ENCODE measurements at regions not wholly inside any gene's neighbourhood (a gene's known extent, or its start where the extent isn't known, plus 50 kb on each side); places are given as distances from the start of the nearest gene placed in this dataset.
"Not testable (repeated sequence)": the region's sequence is repeated elsewhere in the genome, so short reads cannot be mapped to it uniquely, and the experiment has no call there.

DNA sequence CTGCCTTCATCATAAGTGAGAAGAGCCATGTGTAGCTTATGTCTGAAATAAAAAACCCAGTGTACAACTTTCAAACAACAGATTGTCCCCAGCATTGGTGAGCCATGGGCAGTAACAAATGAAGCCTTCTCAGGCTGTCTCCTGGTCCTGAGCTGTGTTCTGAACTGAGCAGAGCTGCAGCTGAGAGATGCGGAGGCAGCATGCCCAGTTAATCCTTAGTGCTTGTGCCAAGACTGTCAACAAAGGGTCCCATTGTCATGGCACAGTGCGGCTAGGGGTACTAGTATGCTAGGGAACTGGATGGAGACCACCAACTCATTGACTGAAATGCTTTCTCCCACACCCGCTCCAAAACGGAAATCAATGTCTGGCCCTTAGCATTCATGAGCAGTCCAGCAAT lies 154.3 kb downstream of the RMST start:
- no peak for DNase-seq

GRCh38 chr12:97628962-97629361 lies 166.4 kb downstream of the RMST start:
- DNase-seq: no peak

GRCh38 chr12:97629382-97629781 lies 166.8 kb downstream of the RMST start:
- DNase-seq: no peak

- DNase-seq: no peak
Observed at GRCh38 chr12:97630356-97630755, 167.8 kb downstream of the RMST start.

DNA sequence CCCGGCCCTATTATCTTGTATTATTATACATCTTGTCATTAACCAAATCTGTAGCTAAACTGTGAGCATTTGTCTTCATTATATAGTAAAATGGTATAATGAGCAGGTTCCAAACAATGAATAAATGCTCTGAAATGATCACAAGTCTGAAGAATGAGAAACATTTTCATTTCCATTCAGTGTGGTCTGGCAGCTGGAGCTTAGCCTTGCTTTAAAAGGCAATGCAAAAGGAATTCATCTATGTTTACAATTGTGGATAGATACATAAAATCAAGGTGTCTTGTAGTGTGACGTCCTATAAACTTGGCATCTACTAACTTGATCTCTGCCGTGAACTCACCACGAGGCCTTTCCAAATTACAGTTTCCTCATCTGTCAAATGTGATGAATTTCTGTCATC lies 168.3 kb downstream of the RMST start:
- no peak for DNase-seq

DNA sequence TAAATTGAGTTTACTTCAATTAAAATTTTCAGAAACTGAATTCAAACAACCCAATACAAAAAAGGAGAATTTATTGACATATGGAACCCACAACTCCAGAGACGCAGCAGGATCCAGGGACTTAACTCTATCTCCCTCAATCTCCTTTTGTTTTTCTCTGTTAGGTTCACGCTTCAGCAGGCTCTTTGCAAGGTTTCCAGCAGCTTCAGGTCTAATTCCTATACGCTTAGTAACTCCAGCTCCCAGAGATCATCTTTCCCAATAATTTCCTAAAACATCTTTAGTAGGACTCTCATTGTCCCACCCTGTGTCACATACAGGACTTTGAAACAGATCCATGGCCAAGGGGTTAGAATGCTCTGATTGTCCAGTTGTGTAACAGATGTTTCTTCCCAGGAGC lies 175.2 kb downstream of the RMST start:
- DNase-seq: no peak

- DNase-seq: no peak
Observed at GRCh38 chr12:97638739-97639138, 176.1 kb downstream of the RMST start.

DNA sequence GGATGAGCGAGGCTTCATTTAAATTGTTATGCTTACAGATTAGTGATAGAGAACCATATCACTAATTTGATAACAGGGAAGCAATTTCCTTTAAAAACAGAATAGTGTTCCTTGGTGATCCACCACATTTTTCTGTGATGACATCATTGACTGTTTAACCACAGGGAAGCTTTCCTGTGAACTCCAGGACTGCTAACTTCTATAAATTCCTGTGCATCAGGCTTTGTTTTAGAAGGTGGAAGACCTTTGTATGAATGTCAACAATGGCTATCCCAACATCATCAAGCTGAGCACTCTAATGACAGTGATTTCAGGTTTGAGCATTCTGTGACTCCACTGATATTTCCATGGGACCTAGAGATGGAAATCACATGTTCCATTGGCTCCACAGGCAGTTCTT lies 177.1 kb downstream of the RMST start:
- no peak for DNase-seq

GRCh38 chr12:97640826-97641225 lies 178.2 kb downstream of the RMST start:
- DNase-seq: no peak

- DNase-seq: no peak
Observed at GRCh38 chr12:97642911-97643310, 180.3 kb downstream of the RMST start.

GRCh38 chr12:97643924-97644323 lies 181.3 kb downstream of the RMST start:
- no peak for DNase-seq

- DNase-seq: no peak
Observed at GRCh38 chr12:97645726-97646125, 183.1 kb downstream of the RMST start.

- DNase-seq: no peak
Observed at GRCh38 chr12:97647142-97647541, 184.5 kb downstream of the RMST start.

DNA sequence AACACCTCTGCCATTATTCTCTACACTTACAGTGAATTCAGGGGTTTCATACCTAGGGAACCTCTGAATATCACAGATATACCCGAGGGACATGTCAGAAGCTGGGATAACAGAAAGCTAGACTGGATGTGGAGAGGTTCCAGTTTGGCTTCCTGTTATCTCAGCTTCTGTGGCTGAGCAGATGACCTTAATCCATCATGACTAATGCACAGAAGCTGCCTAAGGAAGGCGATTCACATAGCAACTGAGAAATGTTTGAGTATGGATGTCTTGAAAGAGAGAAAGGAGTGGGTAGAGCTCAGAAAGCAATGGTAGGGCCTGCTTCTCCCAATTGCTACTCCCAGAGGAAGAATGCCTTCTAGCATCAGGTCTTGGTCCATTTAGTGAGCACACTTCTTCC lies 187.6 kb downstream of the RMST start:
- no peak for DNase-seq

DNA sequence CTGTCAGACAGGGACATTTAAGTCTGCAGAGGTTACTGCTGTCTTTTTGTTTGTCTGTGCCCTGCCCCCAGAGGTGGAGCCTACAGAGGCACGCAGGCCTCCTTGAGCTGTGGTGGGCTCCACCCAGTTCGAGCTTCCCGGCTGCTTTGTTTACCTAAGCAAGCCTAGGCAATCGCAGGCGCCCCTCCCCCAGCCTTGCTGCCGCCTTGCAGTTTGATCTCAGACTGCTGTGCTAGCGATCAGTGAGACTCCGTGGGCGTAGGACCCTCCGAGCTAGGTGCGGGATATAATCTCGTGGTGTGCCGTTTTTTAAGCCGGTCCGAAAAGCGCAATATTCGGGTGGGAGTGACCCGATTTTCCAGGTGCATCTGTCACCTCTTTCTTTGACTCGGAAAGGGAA lies 193.9 kb downstream of the RMST start:
- not testable (repeated sequence) for DNase-seq

- DNase-seq: no peak
Observed at GRCh38 chr12:97659117-97659880, 196.7 kb downstream of the RMST start.

DNA sequence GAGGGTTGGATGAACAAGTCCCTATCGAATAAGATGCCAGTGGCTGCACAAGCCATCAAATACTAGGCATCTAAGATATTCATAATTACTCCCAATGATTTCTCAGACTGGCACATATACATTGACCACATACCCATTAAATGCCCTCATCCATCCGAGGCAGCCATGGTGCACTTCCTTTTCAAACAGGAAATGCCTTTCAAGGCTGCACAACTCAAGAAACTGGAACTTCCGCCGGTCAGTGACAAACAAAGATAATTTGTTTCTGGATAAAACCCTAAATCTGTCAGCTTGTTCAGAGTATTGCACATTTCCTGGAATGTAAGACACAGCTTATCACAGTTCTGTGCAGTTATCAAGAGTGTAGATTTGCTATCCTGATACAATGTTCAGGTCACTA lies 203.7 kb downstream of the RMST start:
- DNase-seq: no peak

DNA sequence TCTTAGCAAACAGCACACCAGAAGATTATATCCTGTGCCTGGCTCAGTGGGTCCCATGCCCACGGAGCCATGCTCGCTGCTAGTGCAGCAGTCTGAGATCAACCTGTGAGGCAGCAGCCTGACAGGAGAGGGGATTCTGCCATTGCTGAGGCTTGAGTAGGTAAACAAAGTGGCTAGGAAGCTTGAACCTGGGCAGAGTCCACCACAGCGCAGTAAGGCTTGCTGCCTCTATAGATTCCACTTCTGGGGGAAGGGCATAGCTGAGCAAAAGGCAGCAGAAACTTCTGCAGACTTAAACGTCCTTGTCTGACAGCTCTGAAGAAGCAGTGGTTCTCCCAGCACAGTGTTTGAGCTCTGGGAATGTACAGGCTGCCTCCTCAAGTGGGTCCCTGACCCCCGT lies 210.3 kb downstream of the RMST start:
- no peak for DNase-seq

- DNase-seq: no peak
Observed at GRCh38 chr12:97680751-97681150, 218.1 kb downstream of the RMST start.

DNA sequence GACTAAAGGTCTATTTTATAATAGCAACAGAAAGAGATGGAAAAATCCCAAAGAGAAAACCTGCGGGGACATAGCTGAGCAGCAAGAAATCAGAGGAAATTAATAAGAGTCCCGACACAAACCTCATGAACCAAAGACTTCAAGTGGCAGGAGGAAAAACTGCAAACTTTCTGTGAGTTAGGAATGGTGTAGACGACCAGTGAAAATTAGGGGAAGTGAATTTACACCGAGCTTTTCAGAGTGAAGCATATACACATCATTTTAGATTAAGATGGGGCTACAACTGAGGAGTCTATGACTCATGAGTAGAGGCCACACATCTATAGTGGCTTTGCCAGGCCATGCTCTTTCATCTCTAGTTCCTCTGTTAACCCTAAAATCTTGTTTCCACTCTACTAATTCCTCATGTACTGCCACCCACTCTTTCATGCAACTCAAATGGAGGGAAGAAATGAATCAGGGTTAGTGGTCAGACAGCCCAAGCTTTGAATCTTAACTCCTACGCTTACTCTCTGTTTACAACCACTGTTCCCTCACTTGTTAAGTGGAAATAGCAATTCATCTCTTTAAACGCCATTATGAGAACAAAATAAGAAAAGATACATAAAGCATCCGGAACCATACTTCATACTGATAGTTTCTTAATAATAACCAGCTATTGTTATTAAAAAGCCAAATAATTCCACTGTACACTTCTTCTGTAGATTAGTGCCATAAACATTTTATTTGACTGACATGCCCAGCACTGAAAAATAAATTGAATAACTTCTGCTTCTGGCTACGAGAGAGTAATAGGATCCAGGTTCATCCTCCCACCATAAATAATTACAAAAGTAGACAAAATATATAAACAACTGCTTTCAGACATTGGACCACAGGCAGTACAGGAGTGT lies 219.3 kb downstream of the RMST start:
- DNase-seq: no peak

DNA sequence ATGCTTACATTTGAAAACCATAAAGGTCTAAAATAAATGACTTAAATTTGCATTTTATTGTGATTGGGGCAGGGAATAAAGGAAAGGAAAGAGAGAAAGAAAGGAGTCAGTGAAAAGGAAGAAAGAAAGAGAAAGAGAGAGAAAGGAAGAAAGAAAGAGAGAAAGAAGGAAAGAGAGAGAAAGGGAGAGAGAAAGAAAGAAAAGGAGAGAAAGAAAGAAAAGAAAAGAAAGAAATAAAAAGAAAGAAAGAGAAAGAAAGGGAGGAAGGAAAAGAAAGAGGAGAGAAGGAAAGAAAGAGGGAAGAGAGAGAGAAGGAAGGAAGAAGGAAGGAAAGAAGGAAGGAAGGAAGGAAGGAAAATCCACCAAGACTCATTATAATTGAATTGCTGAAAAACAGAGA lies 222.8 kb downstream of the RMST start:
- no peak for DNase-seq

GRCh38 chr12:97701901-97702300 lies 239.3 kb downstream of the RMST start:
- DNase-seq: no peak

DNA sequence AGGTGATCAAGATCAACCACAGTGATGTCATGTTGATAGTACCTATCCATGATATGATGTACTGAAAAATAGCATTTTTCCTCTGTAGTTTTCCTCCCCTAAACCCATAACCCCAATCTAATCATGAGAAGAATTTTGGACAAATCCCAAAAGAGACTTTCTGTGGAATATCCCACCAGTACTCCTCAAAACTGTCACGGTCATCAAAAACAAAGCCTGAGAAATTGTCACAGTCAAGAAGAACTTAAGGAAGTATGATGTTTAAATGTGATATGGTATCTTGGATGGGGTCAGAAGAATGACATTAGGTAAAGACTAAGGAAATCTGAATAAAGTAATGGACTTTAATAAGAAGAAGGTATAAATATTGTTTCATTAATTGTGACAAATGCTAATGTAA lies 248.8 kb downstream of the RMST start:
- DNase-seq: no peak

- DNase-seq: peak in 1 of 2 experiments; percentile 9
Observed at GRCh38 chr12:97713270-97713669, 250.7 kb downstream of the RMST start.
